IMR-90 (cell line): ENCODE measurements at regions not wholly inside any gene's neighbourhood (a gene's known extent, or its start where the extent isn't known, plus 50 kb on each side); places are given as distances from the start of the nearest gene placed in this dataset.

ENCODE experiments used
- ATAC-seq: fragments of 200-7000 bp; cut with Tn5 transposase; 2 replicates; pipeline ENCODE4 v1.9.1; 2020; ENCODE audit warnings: low read depth, mild to moderate bottlenecking, moderate library complexity
- BruUV-seq: library from RNA; stranded (reverse); fragments of 400-500 nt; replicated peaks from 2 replicates; lab custom pipeline; 2021; lab: Mats Ljungman, UMichigan
- CTCF ChIA-PET: fragments of 300-600 bp; formaldehyde crosslinking; extraction: SDS; loops from one replicate; lab custom pipeline; 2021; ENCODE audit warnings: antibody characterized with exemption; lab: Yijun Ruan, JAX
- POLR2A ChIA-PET: fragments of 300-600 bp; sonication (Branson Sonifier 250); formaldehyde crosslinking; loops from one replicate; lab custom pipeline; 2022; ENCODE audit warnings: antibody characterized with exemption; ENCODE audit not compliant: unreplicated experiment; lab: Charles Lee
- DNase-seq: peaks from one replicate; pipeline ENCODE4 v3.0.0; 2013
- H2AFZ ChIP-seq: replicated peaks from 2 replicates; pipeline ENCODE3; 2013; ENCODE audit warnings: low read length, mild to moderate bottlenecking; ENCODE audit not compliant: poor library complexity
- H2AK5ac ChIP-seq: 2 replicates; pipeline ENCODE4 v1.6.1; 2013; ENCODE audit warnings: low read depth, low read length, inconsistent platforms
- H2AK9ac ChIP-seq: replicated peaks from 2 replicates; pipeline ENCODE3; 2013; ENCODE audit warnings: mild to moderate bottlenecking, low read depth, low read length, moderate library complexity; ENCODE audit not compliant: poor library complexity
- H2BK120ac ChIP-seq: 2 replicates; pipeline ENCODE4 v1.6.1; 2013; ENCODE audit warnings: low read depth, low read length, inconsistent platforms
- H2BK15ac ChIP-seq: 3 replicates; pipeline ENCODE4 v1.6.1; 2013; ENCODE audit warnings: low read depth, low read length, inconsistent platforms
- H2BK20ac ChIP-seq: 2 replicates; pipeline ENCODE4 v1.6.1; 2013; ENCODE audit warnings: low read depth, mild to moderate bottlenecking, inconsistent platforms, low read length, moderate library complexity
- H2BK5ac ChIP-seq: 2 replicates; pipeline ENCODE4 v1.6.1; 2013; ENCODE audit warnings: mild to moderate bottlenecking, low read depth, low read length, inconsistent platforms; ENCODE audit not compliant: poor library complexity, severe bottlenecking
- H3K14ac ChIP-seq: replicated peaks from 2 replicates; pipeline ENCODE4 v1.6.1; 2013; ENCODE audit warnings: low read depth, low read length, inconsistent platforms
- H3K18ac ChIP-seq: 2 replicates; pipeline ENCODE4 v1.6.1; 2013; ENCODE audit warnings: low read depth, low read length, control low read depth
- H3K23ac ChIP-seq: 2 replicates; pipeline ENCODE4 v1.6.1; 2013; ENCODE audit warnings: low read depth, low read length, inconsistent platforms
- H3K27ac ChIP-seq: 2 replicates; pipeline ENCODE4 v1.5.1; 2013; ENCODE audit warnings: mild to moderate bottlenecking, control low read depth, low read length; ENCODE audit not compliant: insufficient read depth
- H3K27me3 ChIP-seq: 2 replicates; pipeline ENCODE4 v1.6.1; 2013; ENCODE audit warnings: low read length; ENCODE audit not compliant: control insufficient read depth, insufficient read depth
- H3K36me3 ChIP-seq: 2 replicates; pipeline ENCODE4 v1.6.1; 2013; ENCODE audit warnings: low read length, mixed read lengths; ENCODE audit not compliant: control insufficient read depth, insufficient read depth
- H3K4ac ChIP-seq: 2 replicates; pipeline ENCODE4 v1.6.1; 2013; ENCODE audit warnings: low read depth, low read length, inconsistent platforms
- H3K4me1 ChIP-seq: 2 replicates; pipeline ENCODE4 v1.6.1; 2013; ENCODE audit warnings: low read length, mixed read lengths; ENCODE audit not compliant: control insufficient read depth, insufficient read depth
- H3K4me2 ChIP-seq: 2 replicates; pipeline ENCODE4 v1.6.1; 2013; ENCODE audit warnings: low read depth, mild to moderate bottlenecking, control low read depth, low read length, moderate library complexity
- H3K4me3 ChIP-seq: 2 replicates; pipeline ENCODE4 v1.5.1; 2013; ENCODE audit warnings: low read depth, mild to moderate bottlenecking, control low read depth, low read length, moderate library complexity; ENCODE audit not compliant: insufficient read depth
- H3K56ac ChIP-seq: 2 replicates; pipeline ENCODE4 v1.6.1; 2013; ENCODE audit warnings: low read length, inconsistent platforms; ENCODE audit not compliant: insufficient read depth; ENCODE audit errors: extremely low read depth
- H3K79me1 ChIP-seq, 2 experiments: 2 replicates each; pipeline ENCODE4 v1.6.1; 2013; ENCODE audit warnings: low read length in 2 of 2, inconsistent platforms in 1 of 2, low read depth in 1 of 2
- H3K9ac ChIP-seq: 2 replicates; pipeline ENCODE4 v1.6.1; 2013; ENCODE audit warnings: low read depth, low read length, control low read depth
- H3K9me1 ChIP-seq: 2 replicates; pipeline ENCODE4 v1.6.1; 2013; ENCODE audit warnings: low read length, inconsistent platforms; ENCODE audit not compliant: insufficient read depth
- H3K9me3 ChIP-seq: 2 replicates; pipeline ENCODE4 v1.6.1; 2013; ENCODE audit warnings: low read length; ENCODE audit not compliant: control insufficient read depth, insufficient read depth
- H4K20me1 ChIP-seq: 2 replicates; pipeline ENCODE4 v1.6.1; 2013; ENCODE audit warnings: low read length, inconsistent platforms; ENCODE audit not compliant: insufficient read depth
- H4K5ac ChIP-seq: 2 replicates; pipeline ENCODE4 v1.6.1; 2013; ENCODE audit warnings: mild to moderate bottlenecking, low read depth, low read length, control low read depth
- H4K8ac ChIP-seq, 2 experiments: 2 replicates each; pipeline ENCODE4 v1.6.1; 2013; ENCODE audit warnings: low read depth in 2 of 2, low read length in 2 of 2, control low read depth in 1 of 2, inconsistent platforms in 1 of 2
- H4K91ac ChIP-seq: 2 replicates; pipeline ENCODE4 v1.6.1; 2013; ENCODE audit warnings: low read depth, low read length, inconsistent platforms; ENCODE audit not compliant: insufficient read depth
- BHLHE40 ChIP-seq: fragments of 150-350 bp; IDR thresholded peaks from 2 replicates; pipeline ENCODE4 v1.6.1; 2016; ENCODE audit warnings: mild to moderate bottlenecking, low read depth, low read length
- FOS ChIP-seq: fragments of 150-350 bp; IDR thresholded peaks from 2 replicates; pipeline ENCODE4 v1.6.1; 2016; ENCODE audit warnings: low read depth, low read length
- MAZ ChIP-seq: IDR thresholded peaks from 2 replicates; pipeline ENCODE4 v1.6.1; 2012; ENCODE audit warnings: low read depth, mild to moderate bottlenecking, low read length, improper control_type of control experiment, moderate library complexity, borderline replicate concordance
- MXI1 ChIP-seq: IDR thresholded peaks from 2 replicates; pipeline ENCODE4 v1.6.1; 2012; ENCODE audit warnings: low read depth, mild to moderate bottlenecking, low read length, moderate library complexity, borderline replicate concordance
- NFE2L2 ChIP-seq: fragments of 150-350 bp; IDR thresholded peaks from 2 replicates; pipeline ENCODE4 v1.6.1; 2016; ENCODE audit warnings: low read depth, mild to moderate bottlenecking, low read length
- RAD21 ChIP-seq: IDR thresholded peaks from 2 replicates; pipeline ENCODE4 v1.6.1; 2012; ENCODE audit warnings: low read length, improper control_type of control experiment
- RCOR1 ChIP-seq: IDR thresholded peaks from 2 replicates; pipeline ENCODE4 v1.6.1; 2012; ENCODE audit warnings: mild to moderate bottlenecking, low read length, improper control_type of control experiment; ENCODE audit not compliant: insufficient replicate concordance
- WGBS, 2 experiments: methylation state at CpG; one replicate each; pipeline versions ENCODE4 v1.1.5 to v1.1.7; 2013; ENCODE audit warnings: missing lambda C conversion rate in 2 of 2; ENCODE audit not compliant: insufficient read length in 1 of 2; ENCODE audit errors: extremely low coverage in 2 of 2; 5-methylcytosine and 5-hydroxymethylcytosine counted together
- dilution Hi-C: fragments of 300-500 bp; cut with HindIII; formaldehyde crosslinking; loops from one replicate; pipeline ENCODE4 v1.14.3; 2018; ENCODE audit warnings: low sequenced_read_pairs; ENCODE audit not compliant: unreplicated experiment
- in situ Hi-C: fragments of 300-500 bp; cut with MboI; formaldehyde crosslinking; loops from 3 replicates; pipeline ENCODE4 v1.14.3; 2019; ENCODE audit warnings: low sequenced_read_pairs, inconsistent platforms, mixed read lengths
- intact Hi-C: fragments of 100-400 bp; cut with micrococcal nuclease; formaldehyde crosslinking; loops from 2 replicates; pipeline ENCODE4 v1.10.0; 2022
- TF ChIP-seq, protein P1 (sequence below): fragments of 150-350 bp; IDR thresholded peaks from 2 replicates; pipeline ENCODE4 v1.6.1; 2017; ENCODE audit warnings: mild to moderate bottlenecking, antibody characterized with exemption, low read length, low read depth

DNA sequence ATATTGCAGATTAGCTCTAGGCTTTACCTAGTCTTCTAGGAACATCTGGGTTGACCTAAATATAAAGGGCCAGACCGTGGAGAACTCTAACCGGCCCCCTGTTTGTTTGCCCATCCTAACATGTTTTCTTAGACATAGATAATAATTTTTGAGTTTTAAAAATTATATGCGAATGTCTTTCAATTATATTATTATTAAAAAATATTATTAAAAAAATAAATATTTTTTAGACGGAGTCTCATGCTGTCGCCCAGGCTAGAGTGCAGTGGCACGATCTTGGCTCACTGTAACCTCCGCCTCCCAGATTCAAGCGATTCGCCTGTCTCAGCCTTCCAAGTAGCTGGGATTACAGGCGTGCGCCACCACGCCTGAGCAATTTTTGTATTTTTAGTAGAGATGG lies 318.5 kb downstream of the INHBA start:
- Histone ChIP-seq H2BK5ac (no peak overlapping the region), H2BK15ac (no peak overlapping the region), H4K8ac (no peak overlapping the region), H2BK120ac (no peak overlapping the region), H4K5ac (no peak overlapping the region), H3K4me3 (no peak overlapping the region), H3K4me1 (peaks cover 4% of the 10 kb centered on the region), H3K27ac (no peak overlapping the region), H4K20me1 (no peaks in the 10 kb centered on the region), H3K27me3 (no peaks in the 10 kb centered on the region), H3K9me1 (peaks cover 4% of the 10 kb centered on the region; the same call in 1 of the 2 replicates), H3K4me2 (no peak overlapping the region), H3K56ac (no peak overlapping the region), H3K18ac (no peak overlapping the region), H2AK5ac (no peak overlapping the region), H3K4ac (no peak overlapping the region), H3K23ac (no peak overlapping the region), H4K91ac (no peak overlapping the region), H2BK20ac (no peak overlapping the region), H2AK9ac (no peak overlapping the region), H3K9ac (no peak overlapping the region), H3K79me1 (no peaks in the 10 kb centered on the region), H2AFZ (no peak overlapping the region), H3K14ac (no peak overlapping the region), H3K36me3 (no peaks in the 10 kb centered on the region), H3K9me3 (no peaks in the 10 kb centered on the region)
- DNase-seq = no peak
- ChIA-PET POLR2A (no interaction called here), CTCF (no interaction called here)
- no peak for ATAC-seq
- in situ Hi-C loops (no loop called here), dilution Hi-C loops (no loop called here), intact Hi-C loops (no loop called here)
- WGBS, 2 experiments = 96% methylated on average over 5 of the region's 12 CpGs; no CpG with 5 or more reads in 1 of the 2 experiments
- no peak for TF ChIP-seq RCOR1
- TF ChIP-seq BHLHE40 = no peak
- no peak for TF ChIP-seq MAZ
- TF ChIP-seq, protein P1, sequence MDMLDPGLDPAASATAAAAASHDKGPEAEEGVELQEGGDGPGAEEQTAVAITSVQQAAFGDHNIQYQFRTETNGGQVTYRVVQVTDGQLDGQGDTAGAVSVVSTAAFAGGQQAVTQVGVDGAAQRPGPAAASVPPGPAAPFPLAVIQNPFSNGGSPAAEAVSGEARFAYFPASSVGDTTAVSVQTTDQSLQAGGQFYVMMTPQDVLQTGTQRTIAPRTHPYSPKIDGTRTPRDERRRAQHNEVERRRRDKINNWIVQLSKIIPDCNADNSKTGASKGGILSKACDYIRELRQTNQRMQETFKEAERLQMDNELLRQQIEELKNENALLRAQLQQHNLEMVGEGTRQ = no peak
- no peak for TF ChIP-seq RAD21
- no peak for TF ChIP-seq MXI1
- TF ChIP-seq NFE2L2 = no peak
- no peak for TF ChIP-seq FOS
- no TSS peak for BruUV-seq
